ENCODE measurements at regions not wholly inside any gene's neighbourhood (a gene's known extent, or its start where the extent isn't known, plus 50 kb on each side); places are given as distances from the start of the nearest gene placed in this dataset.

DNA sequence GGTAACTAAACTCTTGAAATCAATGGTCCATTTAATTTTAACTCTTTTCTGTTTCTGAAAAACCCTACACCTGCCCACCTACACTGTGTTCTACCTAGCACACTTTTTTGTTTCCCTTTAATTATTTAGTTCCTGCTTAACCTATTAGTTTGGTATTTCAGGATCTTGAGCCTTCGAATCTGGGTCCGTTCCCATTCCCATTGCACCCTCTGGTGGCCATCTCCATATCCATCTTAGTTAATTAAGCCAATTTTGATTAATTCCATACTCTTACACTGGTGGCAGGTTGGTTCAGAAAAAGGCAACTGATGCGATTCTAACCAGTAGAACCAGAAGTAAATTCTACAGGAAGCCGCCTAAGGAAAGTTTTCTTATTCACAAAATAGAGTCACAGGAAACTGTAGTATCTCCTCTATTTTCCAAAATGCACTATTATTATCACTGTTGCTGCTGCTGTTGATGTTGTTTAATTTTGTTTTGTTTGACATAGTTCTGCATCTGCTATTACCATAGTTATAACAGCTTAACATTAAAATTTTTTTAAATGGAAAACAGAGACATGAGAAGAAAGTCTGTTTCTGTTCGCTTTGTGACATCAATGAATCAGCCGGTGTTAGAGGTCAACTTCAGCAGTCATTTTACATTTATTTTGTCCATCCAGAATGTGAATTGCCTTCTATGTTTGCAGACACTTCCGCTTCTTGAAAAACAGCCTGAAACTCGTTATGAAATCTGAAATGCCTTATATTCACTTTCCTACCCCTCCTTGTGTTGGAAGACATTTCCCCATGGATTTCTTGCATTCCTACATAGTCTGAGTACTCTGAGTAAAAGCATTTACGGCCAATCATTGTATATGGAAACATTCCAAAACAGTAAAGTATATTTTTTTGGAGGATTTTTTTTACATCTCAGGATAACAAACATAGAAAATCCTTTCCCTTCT is 115.5 kb upstream of the NCAM2 start:
- TF ChIP-seq, protein P1, sequence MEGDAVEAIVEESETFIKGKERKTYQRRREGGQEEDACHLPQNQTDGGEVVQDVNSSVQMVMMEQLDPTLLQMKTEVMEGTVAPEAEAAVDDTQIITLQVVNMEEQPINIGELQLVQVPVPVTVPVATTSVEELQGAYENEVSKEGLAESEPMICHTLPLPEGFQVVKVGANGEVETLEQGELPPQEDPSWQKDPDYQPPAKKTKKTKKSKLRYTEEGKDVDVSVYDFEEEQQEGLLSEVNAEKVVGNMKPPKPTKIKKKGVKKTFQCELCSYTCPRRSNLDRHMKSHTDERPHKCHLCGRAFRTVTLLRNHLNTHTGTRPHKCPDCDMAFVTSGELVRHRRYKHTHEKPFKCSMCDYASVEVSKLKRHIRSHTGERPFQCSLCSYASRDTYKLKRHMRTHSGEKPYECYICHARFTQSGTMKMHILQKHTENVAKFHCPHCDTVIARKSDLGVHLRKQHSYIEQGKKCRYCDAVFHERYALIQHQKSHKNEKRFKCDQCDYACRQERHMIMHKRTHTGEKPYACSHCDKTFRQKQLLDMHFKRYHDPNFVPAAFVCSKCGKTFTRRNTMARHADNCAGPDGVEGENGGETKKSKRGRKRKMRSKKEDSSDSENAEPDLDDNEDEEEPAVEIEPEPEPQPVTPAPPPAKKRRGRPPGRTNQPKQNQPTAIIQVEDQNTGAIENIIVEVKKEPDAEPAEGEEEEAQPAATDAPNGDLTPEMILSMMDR (IDR thresholded peaks at IDR 0.05) = peak in 3 of 4 experiments; percentile 40 to 52 (median 49)
- no peak for TF ChIP-seq EP300 (IDR thresholded peaks at IDR 0.05)
